Stimulated activated CD8-positive, alpha-beta memory T cell treated with anti-CD3 and anti-CD28 coated beads, Interleukin-4, amount 100 ng/mL, for 4 hours (primary cell): ENCODE measurements at regions not wholly inside any gene's neighbourhood (a gene's known extent, or its start where the extent isn't known, plus 50 kb on each side); places are given as distances from the start of the nearest gene placed in this dataset.
"Not testable (repeated sequence)": the region's sequence is repeated elsewhere in the genome, so short reads cannot be mapped to it uniquely, and the experiment has no call there.

Experiments
- DNase-seq, 2 donors: peaks; one replicate each; pipeline ENCODE4 v3.0.0-alpha.2; 2020; ENCODE audit warnings: low read depth in 2 of 2, low spot score in 1 of 2

DNA sequence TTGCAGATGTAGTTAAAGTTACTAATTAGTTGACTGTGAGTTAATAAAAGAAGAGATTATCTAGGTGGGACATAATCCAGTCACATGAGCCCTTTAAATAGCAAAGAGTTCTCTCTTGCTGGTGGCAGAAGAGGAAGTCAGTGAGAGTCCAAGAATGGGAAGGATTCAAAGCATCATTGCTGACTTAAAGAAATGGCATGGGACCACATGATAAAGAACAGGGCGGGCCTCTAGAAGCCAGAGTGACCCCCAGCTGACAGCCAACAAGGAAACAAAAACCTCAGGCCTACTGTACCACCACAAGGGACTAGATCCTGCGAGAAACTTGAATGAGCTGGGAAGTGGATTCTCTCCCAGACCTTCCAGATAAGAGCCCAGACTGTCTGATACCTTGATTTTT is 447.2 kb upstream of the CCDC54 start:
- DNase-seq, result no peak

DNA sequence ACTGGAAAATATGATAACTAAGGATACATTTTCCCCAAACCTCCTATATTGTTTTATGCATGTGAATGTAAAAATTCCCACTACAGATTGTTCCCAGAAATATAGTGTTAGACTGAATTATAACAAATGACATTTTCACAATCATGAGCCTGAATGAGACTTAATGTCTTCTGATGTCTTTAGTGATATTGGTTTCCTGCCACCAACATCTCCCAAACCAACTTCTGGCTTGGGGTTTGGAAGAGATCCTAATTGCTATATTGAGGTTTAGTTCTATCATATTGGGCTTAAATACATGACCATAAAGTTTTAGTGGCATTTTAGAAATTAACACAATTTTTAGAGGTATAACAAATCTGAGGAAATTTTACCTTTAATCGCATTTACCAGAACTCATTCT is 445.3 kb upstream of the CCDC54 start:
- no peak for DNase-seq

DNA sequence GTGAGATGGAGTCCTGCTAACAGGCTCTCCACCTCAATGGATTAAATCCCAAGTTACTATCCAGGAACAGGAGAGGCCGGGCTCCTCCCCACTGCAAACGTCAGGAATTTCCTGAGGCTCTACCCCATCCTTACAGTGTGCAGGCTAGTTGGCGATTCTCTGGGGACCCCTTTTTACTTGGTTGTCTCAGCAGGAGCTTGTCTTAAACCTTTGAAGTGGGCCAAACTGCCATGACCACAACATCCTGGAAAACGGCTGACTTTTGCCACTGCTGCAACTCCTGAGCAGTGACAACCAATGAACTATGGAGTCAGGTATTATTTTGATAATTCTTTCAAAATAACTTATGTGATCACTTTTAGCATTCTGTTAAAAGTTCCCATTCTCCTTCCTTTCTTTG is 440.9 kb upstream of the CCDC54 start:
- no peak for DNase-seq

DNA sequence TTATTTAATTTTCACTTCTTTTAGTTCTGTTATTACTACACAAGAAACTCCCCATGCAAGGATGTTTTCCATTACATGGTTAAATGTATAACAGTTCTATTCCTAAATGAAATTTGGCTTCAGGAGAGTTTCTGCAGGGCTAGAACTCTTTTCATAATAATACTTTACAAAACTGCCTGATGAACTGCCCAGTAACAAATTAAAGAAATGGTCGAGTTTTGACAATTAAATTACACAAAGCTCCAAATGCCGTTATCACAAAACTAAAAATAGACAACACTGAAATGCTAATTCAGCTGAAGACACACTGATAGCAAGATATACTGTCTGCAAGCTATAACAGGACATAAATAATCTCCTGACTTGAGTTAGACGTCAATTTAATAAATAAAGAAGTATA is 435.2 kb upstream of the CCDC54 start:
- no peak for DNase-seq

DNA sequence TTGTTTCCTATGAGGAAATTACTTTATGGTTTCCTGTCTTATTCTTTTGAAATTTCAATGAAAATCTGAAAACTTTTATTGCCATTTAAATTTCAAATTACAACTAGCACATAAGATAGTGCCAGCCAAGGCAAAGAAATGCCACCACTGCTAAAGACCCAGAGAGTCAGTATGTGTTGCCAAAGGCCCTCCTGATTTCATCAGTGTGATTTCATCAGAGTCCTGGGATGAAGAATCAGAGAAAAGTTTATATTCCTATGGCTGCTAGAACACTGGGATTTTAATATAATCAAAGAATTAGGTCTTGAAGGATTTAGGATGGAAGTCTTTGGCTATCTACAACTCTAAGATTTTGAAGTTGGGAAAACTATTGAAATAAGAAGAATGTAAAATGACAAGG is 434.2 kb upstream of the CCDC54 start:
- DNase-seq, result no peak

DNA sequence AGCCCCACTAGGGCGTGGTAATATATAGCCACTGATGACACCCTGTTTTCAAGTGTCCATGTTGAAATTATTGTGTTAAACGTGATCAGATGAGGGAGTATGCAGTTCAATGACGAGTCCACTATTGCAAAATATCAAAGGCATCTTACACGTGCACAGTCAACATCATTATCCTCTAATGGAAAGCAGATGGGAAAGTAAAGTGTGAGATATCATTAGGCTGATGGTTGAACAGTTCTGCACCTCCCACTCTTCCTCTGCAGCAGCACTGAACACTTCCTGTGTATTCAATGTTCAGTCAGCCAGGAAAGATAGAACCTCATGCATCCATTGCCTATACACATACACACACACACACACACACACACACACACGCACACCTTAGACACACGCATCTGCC is 431.8 kb upstream of the CCDC54 start:
- no peak for DNase-seq

DNA sequence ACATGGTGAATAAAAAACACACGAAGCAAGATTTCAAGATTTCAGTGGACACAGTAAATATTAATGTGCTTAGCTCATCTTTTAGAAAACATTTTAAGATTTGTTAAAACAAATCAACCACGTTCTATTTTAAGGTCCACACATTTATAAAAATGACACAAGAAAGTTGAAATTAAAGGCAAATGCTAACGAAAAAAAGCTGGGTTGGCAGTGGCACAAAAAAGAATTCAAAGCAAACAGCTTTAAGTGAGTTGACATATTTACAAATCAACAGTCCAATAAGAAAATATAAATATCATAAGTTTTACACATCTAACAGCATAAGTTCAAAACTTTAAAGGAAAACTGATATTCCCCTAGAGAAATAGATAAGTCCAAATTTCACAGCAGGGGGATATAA is 430.4 kb upstream of the CCDC54 start:
- DNase-seq, result no peak

DNA sequence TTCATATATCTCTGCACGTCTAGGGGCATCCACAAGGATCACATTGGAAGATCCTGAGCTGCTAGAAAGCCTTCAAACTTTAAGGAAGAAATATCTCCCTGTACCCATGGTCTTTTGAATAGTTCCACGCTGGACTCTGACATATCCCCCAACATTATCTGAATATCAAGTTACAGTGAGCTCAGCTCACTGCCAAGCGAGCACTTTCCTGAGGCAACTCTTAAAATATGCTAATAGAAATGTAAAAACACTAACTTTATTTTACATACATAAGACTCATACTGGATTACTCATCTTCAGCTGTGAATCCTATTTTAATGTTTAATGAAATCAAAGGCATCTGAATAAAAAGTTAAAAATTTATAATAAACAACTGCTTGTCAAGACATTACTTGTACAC is 420.2 kb upstream of the CCDC54 start:
- DNase-seq, result no peak

DNA sequence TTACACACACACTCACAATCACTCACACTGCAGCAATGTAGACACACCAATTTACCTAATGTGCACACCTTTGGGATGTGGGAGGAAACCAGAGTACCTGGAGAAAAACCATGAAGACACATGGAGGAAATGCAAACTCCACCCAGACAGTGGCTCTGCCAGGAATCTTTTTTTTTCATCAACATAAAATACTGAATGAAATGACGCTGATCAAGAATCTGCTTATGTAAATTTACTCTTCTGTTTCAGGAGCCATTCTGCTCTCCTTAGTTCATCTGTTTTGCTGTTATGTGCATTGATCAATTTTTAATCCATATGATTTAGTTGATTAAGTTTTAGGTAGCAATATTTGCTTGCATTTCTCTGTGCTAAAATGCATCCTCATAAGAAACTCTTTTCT is 414.2 kb upstream of the CCDC54 start:
- no peak for DNase-seq

DNA sequence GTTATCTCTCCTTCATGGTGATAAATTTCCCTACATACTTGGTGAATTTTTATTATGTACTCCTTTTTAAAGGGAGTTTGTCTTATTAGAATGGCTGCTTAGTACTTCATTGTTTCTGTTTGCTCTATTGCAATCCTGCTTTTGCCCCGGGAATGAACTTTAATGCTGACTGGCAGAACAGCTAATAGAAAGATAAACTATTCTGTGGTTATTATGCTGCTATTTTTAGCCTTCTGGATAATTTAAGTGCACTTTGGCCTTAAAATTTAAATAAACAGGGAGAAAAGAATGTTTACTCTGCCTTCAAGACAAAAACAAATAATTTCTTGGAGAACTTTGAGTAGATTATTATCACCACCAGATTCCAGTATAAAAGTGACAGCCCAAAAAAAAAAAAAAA is 413.8 kb upstream of the CCDC54 start:
- no peak for DNase-seq

DNA sequence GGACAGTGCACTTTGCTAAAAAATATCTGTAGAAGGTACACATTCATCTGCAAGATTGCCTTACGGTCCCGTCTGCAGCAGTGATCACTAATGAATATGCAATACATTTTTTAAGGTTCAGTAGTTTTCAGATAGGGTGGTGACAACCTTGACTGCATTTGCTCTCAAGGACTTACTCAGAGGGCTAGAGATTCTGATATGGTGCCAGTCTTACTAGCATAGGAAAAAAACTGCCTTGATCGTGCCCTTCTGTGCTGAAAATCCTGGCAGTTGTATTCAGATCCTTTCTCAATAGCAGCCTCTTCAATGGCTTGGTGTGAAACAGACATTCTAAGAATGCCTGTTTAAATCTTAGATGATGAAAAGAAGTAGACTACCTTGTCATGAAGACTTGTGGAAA is 411.9 kb upstream of the CCDC54 start:
- DNase-seq, result no peak

DNA sequence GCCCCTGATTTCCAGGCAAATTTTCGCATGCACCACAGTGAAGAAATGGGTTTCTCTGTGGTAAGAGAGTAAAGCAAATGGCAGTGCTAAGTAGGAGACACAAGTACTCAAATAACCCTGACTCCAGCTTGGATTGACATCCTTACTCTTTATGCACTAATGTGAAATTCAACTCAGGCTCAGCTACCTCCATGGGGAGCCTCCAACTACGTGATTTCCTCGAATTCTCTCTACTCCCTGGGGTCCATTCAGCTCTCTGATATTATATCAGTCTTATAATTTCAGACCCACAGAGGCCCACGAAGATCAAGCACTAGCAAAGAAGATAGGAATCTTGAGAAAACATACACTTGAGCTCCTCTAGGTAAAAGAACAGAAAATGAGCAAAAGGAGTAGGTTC is 407.6 kb upstream of the CCDC54 start:
- DNase-seq, result no peak

DNA sequence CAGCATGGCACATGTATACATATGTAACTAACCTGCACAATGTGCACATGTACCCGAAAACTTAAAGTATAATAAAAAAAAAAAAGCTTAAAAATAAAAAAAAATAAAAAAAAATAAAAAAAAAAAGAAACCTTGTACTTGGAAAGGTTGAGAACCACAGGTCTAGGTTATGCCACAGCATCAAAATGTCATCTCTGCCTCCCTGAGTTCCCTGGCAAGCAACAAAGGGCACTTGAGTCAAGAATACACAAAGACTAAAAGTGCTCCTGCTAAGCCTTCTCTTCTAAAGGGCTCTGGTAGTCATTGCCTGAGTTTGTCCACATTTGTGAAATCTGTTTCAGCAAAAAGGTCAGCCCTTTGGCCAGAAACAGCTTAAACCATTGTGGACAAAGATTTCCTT is 395.8 kb upstream of the CCDC54 start:
- no peak for DNase-seq

DNA sequence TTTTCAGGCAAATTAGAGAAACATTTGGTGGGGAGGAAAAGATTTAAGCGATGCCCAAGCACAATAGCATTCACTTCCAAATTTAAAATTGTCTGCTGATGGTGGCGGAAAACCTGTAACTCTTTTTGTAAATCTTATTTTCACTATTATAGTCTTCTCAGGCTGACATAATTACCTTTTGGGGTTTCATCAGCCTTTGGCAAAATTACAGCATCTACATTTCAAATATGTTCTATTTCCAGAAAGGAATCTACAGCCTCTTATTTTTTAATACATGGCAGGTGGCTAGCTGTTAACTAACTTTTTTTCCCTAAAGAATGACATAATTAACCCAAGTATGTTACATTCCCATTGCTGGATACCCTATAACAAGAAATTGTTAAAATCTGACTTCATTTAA is 391.5 kb upstream of the CCDC54 start:
- DNase-seq, result no peak

DNA sequence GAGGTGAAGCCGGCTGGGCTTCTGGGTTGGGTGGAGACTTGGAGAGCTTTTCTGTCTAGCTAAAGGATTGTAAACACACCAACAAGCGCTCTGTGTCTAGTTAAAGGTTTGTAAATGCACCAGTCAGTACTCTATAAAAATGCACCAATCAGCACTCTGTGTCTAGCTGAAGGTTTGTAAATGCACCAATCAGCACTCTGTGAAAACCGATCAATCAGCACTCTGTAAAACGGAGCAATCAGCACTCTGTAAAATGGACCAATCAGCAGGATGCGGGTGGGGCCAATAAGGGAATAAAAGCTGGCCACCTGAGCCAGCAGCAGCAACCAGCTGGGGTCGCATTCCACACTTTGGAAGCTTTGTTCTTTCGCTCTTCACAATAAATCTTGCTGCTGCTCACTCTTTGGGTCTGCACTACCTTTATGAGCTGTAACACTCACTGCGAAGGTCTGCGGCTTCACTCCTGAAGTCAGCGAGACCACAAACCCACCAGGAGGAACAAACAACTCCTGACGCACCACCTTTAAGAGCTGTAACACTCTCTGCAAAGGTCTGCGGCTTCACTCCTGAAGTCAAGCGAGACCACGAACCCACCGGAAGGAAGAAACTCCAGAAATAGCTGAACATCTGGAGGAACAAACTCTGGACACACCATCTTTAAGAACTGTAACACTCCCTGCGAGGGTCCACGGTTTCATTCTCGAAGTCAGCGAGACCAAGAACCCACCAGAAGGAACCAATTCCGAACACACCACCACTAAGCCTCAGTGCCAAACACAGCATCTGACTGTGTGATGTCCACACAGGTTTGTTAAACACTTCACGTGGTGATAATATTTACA is 378.2 kb upstream of the CCDC54 start:
- not testable (repeated sequence) for DNase-seq

DNA sequence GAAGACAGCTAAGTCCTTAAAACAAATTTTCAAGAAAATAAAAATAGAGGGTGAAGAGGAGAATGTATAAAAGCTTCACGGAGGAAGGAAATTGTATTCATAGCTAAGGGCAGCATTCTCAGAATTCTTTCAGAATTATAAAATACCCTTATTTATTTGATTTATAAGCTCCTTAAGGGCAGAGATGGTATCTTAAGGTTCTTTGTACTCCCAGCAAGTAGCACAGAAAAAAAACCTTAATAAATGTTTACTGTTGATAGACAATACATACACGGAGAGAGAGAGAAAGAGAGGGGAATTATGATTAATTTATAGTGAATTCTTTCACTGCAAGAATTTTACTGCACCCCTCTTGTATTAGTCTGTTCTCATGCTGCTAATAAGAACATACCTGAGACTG is 375.6 kb upstream of the CCDC54 start:
- DNase-seq, result no peak

DNA sequence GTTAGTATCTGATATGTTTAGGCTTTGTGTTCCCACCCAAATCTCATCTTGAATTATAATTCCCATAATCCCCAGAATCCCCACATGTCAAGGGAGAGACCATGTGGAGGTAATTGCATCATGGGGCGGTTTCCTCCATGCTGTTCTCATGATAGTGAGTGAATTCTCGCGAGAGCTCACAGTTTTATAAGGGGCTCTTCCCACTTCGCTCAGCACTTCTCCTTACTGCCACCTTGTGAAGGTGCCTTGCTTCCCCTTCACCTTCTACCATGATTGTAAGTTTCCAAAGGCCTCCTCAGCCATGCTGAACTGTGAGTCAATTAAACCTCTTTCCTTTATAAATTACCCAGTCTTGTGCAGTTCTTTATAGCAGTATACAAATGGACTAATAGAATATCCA is 371.9 kb upstream of the CCDC54 start:
- not testable (repeated sequence) for DNase-seq

DNA sequence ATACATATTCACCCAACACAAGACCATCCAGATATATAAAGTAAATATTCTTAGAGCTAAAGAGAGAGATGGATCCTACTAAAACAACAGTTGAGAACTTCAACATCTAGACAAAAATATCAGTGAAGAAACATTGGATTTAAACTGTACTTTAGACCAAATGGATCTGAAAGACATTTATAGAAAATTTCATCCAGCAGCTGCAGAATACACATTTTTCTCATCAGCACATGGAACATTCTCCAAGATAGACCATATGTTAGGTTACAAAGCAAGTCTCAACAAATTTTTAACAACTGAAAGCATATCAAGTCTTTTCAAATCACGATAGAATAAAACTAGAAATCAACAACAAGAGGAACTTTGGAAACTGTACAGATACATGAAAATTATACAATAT is 369.0 kb upstream of the CCDC54 start:
- no peak for DNase-seq

DNA sequence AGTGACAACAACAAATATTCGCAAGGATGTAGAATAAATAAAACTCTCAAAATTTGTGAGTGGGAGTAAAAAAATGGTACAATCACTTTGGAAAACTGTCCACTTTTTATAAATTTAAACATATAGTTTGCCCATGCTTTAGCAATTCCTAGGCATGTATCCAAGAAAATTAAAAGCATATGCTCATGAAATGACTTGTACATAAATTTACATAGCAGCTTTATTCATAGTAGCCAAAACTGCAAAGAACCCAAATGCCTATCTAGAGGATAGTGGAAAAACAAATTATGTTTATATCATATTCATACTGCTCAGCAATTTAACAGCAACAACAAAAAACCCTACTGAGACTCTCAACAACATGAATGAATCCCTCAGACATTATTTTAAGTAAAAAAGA is 363.6 kb upstream of the CCDC54 start:
- DNase-seq, result no peak

DNA sequence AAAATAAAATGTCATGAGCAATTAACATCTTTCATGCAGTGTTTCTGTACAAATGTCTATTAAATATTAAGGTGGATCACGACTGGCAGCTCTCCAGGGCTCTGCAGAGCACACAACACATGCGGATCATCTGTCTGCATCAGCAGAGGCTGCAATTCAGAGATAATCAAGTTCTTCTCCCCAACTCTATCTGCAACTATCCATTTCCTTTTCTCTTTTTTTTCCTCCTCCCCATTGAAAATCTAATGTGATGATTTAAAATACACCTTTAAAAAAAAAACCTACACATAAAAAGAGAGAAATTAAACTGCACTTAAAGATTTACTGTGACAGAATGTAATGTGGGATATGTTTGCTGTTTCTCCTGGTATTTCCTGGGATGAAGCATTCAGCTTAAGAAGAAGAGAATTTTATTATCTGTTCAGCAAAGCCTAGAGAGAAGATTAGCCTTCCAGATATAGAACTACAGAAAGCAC is 352.6 kb upstream of the CCDC54 start:
- no peak for DNase-seq

DNA sequence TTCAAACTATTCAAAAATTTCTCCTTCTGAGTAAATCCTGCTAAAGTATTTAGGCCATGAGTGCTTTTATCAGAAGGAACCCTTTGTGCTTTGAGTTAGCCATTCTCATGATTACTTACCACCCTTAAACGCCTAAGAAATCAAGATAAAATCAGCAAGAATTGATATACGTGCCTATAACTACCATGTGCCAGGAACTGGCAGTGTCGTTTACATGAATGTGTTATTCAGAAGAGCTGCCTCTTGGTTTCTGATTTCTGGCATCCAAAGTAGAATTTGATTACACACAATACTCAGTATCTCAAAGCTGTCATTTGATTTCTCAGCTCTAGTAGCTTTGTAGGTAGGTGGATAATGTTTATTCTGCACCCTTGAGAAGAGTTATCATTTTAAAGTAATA is 351.3 kb upstream of the CCDC54 start:
- DNase-seq, result no peak

DNA sequence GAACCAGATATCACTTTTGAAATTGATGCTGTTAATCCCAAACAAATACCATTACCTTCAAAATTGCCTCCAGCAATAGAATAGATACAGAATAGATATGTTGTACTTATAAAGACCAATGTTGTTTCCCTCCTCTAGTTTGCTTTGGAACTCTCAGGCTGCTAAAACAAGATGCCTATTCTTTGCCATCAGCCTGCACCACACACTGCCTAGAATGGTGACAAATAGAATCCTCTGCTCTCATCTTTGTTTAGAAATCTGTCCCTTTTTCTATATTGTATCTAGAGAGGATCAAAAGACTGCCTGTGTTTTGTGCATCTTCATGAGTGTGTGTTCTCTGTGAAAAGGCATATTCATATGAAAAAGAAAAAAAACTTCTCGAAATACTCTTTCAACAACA is 349.2 kb upstream of the CCDC54 start:
- no peak for DNase-seq

DNA sequence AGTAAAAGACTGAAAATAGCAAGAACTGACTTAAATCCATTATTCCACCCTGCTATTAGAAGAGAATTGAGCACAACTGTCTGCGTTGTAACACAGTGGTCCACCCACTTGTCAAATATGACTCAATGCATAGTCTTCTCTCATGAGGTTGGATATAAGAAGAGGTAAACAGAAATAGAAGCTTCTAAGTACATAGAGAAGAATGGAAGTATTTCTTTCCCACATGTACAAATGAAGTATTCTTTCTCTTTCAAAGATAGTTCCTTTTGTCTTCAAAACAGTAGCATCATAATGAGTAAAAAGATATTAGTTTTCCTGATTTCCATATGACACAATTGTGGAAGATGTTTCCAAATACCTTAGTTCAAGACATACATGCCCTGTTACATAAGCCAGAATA is 348.6 kb upstream of the CCDC54 start:
- DNase-seq, result no peak
